ENCODE measurements at regions not wholly inside any gene's neighbourhood (a gene's known extent, or its start where the extent isn't known, plus 50 kb on each side); places are given as distances from the start of the nearest gene placed in this dataset.
"Not testable (repeated sequence)": the region's sequence is repeated elsewhere in the genome, so short reads cannot be mapped to it uniquely, and the experiment has no call there.

GRCh38 chr13:60265566-60265965 lies 101.8 kb upstream of the DIAPH3 start:
- no peak for TF ChIP-seq CTCF (IDR thresholded peaks at IDR 0.05; ENCODE audit: low read length, missing control alignments)
- no peak for DNase-seq (ENCODE audit: low read depth)
- H3K4me3 ChIP-seq (replicated peaks; ENCODE audit: low read depth, low read length): no peak overlapping the region

GRCh38 chr13:60267498-60268202 lies 103.9 kb upstream of the DIAPH3 start:
- no peak for TF ChIP-seq CTCF (IDR thresholded peaks at IDR 0.05; ENCODE audit: low read length, missing control alignments)
- DNase-seq (ENCODE audit: low read depth): peak; percentile 2
- peak overlapping the region; percentile 59 for H3K4me3 ChIP-seq (replicated peaks; ENCODE audit: low read depth, low read length)

GRCh38 chr13:60268203-60268555 lies 104.5 kb upstream of the DIAPH3 start:
- TF ChIP-seq CTCF (IDR thresholded peaks at IDR 0.05; ENCODE audit: low read length, missing control alignments): no peak
- no peak for DNase-seq (ENCODE audit: low read depth)
- peak overlapping the region; percentile 59 for H3K4me3 ChIP-seq (replicated peaks; ENCODE audit: low read depth, low read length)

- no peak for TF ChIP-seq CTCF (IDR thresholded peaks at IDR 0.05; ENCODE audit: low read length, missing control alignments)
- no peak for DNase-seq (ENCODE audit: low read depth)
- no peak overlapping the region for H3K4me3 ChIP-seq (replicated peaks; ENCODE audit: low read depth, low read length)
Measured at GRCh38 chr13:60273971-60274527, 110.3 kb upstream of the DIAPH3 start.

- H3K4me3 ChIP-seq (replicated peaks; ENCODE audit: low read depth, low read length): no peak overlapping the region
- no peak for DNase-seq (ENCODE audit: low read depth)
- no peak for TF ChIP-seq CTCF (IDR thresholded peaks at IDR 0.05; ENCODE audit: low read length, missing control alignments)
Measured at GRCh38 chr13:60274655-60275054, 110.9 kb upstream of the DIAPH3 start.

- no peak for DNase-seq (ENCODE audit: low read depth)
- TF ChIP-seq CTCF (IDR thresholded peaks at IDR 0.05; ENCODE audit: low read length, missing control alignments): no peak
Measured at GRCh38 chr13:60275208-60275607, 111.5 kb upstream of the DIAPH3 start.

GRCh38 chr13:60280524-60280923 lies 116.5 kb upstream of the TDRD3 start:
- H3K4me3 ChIP-seq (replicated peaks; ENCODE audit: low read depth, low read length); DNase-seq (ENCODE audit: low read depth): not testable (repeated sequence)

More at GRCh38 chr13:60275208-60275607, 111.5 kb upstream of the DIAPH3 start:
- no peak overlapping the region for H3K4me3 ChIP-seq (replicated peaks; ENCODE audit: low read depth, low read length)
